AG04449 (cell line): ENCODE measurements at regions not wholly inside any gene's neighbourhood (a gene's known extent, or its start where the extent isn't known, plus 50 kb on each side); places are given as distances from the start of the nearest gene placed in this dataset.

ENCODE experiments used
- CTCF ChIA-PET: fragments of 350-600 bp; formaldehyde crosslinking; extraction: SDS; loops from one replicate; lab custom pipeline; 2021; ENCODE audit warnings: antibody characterized with exemption; lab: Yijun Ruan, JAX
- POLR2A ChIA-PET: fragments of 400-600, 350-600 bp; formaldehyde crosslinking; extraction: SDS; loops from one replicate; lab custom pipeline; 2020; ENCODE audit warnings: antibody characterized with exemption, inconsistent platforms; lab: Yijun Ruan, JAX
- DNase-seq: peaks from one replicate; pipeline ENCODE4 v3.0.0-alpha.2; 2010; ENCODE audit warnings: low read depth, low spot score
- H3K4me3 ChIP-seq: 2 replicates; pipeline ENCODE4 v1.5.1; 2011; ENCODE audit warnings: low read depth, mild to moderate bottlenecking, control low read depth, low read length
- CTCF ChIP-seq: IDR thresholded peaks from one replicate; pipeline ENCODE4 v1.5.1; 2011; ENCODE audit warnings: mild to moderate bottlenecking, moderate library complexity, low read length, control low read depth, inconsistent platforms; ENCODE audit not compliant: insufficient read depth; ENCODE audit errors: missing control alignments

GRCh38 chr3:59254433-59254832 lies 204.6 kb upstream of the CFAP20DC start:
- H3K4me3 ChIP-seq, result no peak overlapping the region
- ChIA-PET POLR2A (no interaction called here), CTCF (no interaction called here)
- no peak for DNase-seq
- no peak for TF ChIP-seq CTCF

- ChIA-PET POLR2A (no interaction called here), CTCF (no interaction called here)
- TF ChIP-seq CTCF, result no peak
These were observed 203.7 kb upstream of the CFAP20DC start for GRCh38 chr3:59253523-59253922.

GRCh38 chr3:59251869-59252268 lies 202.0 kb upstream of the CFAP20DC start:
- CTCF ChIA-PET, result no interaction called here
- no peak for TF ChIP-seq CTCF
- H3K4me3 ChIP-seq, result no peak overlapping the region
- no peak for DNase-seq
- POLR2A ChIA-PET, result no interaction called here

More at GRCh38 chr3:59253523-59253922, 203.7 kb upstream of the CFAP20DC start:
- no peak overlapping the region for H3K4me3 ChIP-seq
- no peak for DNase-seq

- ChIA-PET POLR2A (no interaction called here), CTCF (no interaction called here)
- no peak for TF ChIP-seq CTCF
- H3K4me3 ChIP-seq, result no peak overlapping the region
- no peak for DNase-seq
These were observed 200.8 kb upstream of the CFAP20DC start for GRCh38 chr3:59250600-59250999.

GRCh38 chr3:59249698-59250361 lies 200.0 kb upstream of the CFAP20DC start:
- ChIA-PET CTCF (no interaction called here), POLR2A (no interaction called here)
- TF ChIP-seq CTCF, result no peak
- DNase-seq, result no peak
- no peak overlapping the region for H3K4me3 ChIP-seq

GRCh38 chr3:59249004-59249403 lies 199.2 kb upstream of the CFAP20DC start:
- ChIA-PET POLR2A (no interaction called here), CTCF (no interaction called here)

More at GRCh38 chr3:59249004-59249403, 199.2 kb upstream of the CFAP20DC start:
- no peak for TF ChIP-seq CTCF
- no peak for DNase-seq
- H3K4me3 ChIP-seq, result no peak overlapping the region
